ENCODE measurements at regions not wholly inside any gene's neighbourhood (a gene's known extent, or its start where the extent isn't known, plus 50 kb on each side); places are given as distances from the start of the nearest gene placed in this dataset.

- H3K27ac ChIP-seq: no peak overlapping the region
- TF ChIP-seq ZFX (IDR thresholded peaks at IDR 0.05): no peak
- TF ChIP-seq, protein P1, sequence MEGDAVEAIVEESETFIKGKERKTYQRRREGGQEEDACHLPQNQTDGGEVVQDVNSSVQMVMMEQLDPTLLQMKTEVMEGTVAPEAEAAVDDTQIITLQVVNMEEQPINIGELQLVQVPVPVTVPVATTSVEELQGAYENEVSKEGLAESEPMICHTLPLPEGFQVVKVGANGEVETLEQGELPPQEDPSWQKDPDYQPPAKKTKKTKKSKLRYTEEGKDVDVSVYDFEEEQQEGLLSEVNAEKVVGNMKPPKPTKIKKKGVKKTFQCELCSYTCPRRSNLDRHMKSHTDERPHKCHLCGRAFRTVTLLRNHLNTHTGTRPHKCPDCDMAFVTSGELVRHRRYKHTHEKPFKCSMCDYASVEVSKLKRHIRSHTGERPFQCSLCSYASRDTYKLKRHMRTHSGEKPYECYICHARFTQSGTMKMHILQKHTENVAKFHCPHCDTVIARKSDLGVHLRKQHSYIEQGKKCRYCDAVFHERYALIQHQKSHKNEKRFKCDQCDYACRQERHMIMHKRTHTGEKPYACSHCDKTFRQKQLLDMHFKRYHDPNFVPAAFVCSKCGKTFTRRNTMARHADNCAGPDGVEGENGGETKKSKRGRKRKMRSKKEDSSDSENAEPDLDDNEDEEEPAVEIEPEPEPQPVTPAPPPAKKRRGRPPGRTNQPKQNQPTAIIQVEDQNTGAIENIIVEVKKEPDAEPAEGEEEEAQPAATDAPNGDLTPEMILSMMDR (conservative IDR thresholded peaks at IDR 0.05): no peak
Measured at GRCh38 chr3:34972481-34972880, 666.8 kb upstream of the ARPP21 start.

DNA sequence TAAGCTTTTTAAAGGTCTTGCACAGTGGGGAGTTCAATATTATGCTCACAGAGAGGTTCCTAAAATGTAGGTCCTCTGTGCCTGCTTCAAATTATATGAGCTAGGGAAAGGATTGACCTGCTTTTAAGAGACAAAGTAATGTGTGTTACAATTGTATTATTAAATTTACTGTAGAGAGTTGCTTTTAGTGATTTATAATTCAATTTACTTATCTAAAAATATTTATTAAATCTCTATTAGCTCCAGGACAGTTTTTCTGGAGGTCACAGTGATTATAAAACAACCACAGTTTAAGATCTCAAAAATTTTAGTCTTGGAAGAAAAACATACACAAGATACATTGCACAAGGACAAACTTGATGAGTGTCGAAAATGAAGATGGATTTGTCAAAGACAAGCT is 665.7 kb upstream of the ARPP21 start:
- no peak overlapping the region for H3K27ac ChIP-seq
- TF ChIP-seq ZFX (IDR thresholded peaks at IDR 0.05): no peak
- TF ChIP-seq, protein P1 (conservative IDR thresholded peaks at IDR 0.05): no peak

- TF ChIP-seq, protein P1 (conservative IDR thresholded peaks at IDR 0.05): no peak
- no peak for TF ChIP-seq ZFX (IDR thresholded peaks at IDR 0.05)
- H3K27ac ChIP-seq: no peak overlapping the region
Measured at GRCh38 chr3:34983631-34984030, 655.7 kb upstream of the ARPP21 start.

DNA sequence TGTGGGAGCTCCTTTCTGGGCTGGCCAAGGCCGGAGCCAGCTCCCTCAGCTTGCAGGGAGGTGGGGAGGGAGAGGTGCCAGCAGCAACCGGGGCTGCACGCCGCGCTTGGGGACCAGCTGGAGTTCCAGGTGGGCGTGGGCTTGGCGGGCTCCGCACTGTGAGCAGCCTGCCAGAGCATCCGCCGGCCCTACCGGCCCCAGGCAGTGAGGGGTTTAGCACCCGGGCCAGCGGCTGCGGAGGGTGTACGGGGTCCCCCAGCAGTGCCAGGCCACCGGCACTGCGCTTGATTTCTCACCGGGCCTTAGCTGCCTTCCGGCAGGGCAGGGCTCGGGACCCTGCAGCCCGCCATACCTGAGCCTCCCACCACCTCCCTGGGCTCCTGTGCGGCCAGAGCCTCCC is 651.0 kb upstream of the ARPP21 start:
- TF ChIP-seq, protein P1 (conservative IDR thresholded peaks at IDR 0.05): no peak
- no peak for TF ChIP-seq ZFX (IDR thresholded peaks at IDR 0.05)

GRCh38 chr3:34995796-34996430 is 643.4 kb upstream of the ARPP21 start:
- H3K27ac ChIP-seq: no peak overlapping the region

More for the DNA sequence above, 651.0 kb upstream of the ARPP21 start:
- no peak overlapping the region for H3K27ac ChIP-seq

GRCh38 chr3:34998902-34999301 is 640.4 kb upstream of the ARPP21 start:
- no peak overlapping the region for H3K27ac ChIP-seq

More at GRCh38 chr3:34995796-34996430, 643.4 kb upstream of the ARPP21 start:
- TF ChIP-seq ZFX (IDR thresholded peaks at IDR 0.05): no peak
- TF ChIP-seq, protein P1 (conservative IDR thresholded peaks at IDR 0.05): no peak

DNA sequence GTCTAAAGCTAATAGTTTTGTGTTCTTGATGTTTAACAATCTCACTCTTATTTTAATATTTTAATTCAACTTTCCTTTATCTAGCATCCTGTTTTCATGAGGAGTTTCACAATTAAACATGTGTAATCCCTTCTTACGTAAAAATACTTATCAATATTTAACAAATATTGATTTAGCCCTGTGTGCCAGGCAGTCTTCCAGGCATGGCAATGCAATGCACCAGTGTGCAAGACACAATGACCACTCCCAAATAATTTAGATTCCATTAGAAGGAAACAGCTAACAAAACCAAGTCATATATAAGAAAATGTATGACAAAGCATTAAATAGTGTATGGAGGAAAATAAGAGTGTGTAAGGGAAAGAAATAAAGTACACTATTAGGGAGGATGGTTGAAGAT is 627.1 kb upstream of the ARPP21 start:
- H3K27ac ChIP-seq: no peak overlapping the region
- TF ChIP-seq, protein P1 (conservative IDR thresholded peaks at IDR 0.05): no peak
- no peak for TF ChIP-seq ZFX (IDR thresholded peaks at IDR 0.05)

More at GRCh38 chr3:34998902-34999301, 640.4 kb upstream of the ARPP21 start:
- TF ChIP-seq ZFX (IDR thresholded peaks at IDR 0.05): no peak
- TF ChIP-seq, protein P1 (conservative IDR thresholded peaks at IDR 0.05): no peak
